ENCODE measurements at regions not wholly inside any gene's neighbourhood (a gene's known extent, or its start where the extent isn't known, plus 50 kb on each side); places are given as distances from the start of the nearest gene placed in this dataset.

DNA sequence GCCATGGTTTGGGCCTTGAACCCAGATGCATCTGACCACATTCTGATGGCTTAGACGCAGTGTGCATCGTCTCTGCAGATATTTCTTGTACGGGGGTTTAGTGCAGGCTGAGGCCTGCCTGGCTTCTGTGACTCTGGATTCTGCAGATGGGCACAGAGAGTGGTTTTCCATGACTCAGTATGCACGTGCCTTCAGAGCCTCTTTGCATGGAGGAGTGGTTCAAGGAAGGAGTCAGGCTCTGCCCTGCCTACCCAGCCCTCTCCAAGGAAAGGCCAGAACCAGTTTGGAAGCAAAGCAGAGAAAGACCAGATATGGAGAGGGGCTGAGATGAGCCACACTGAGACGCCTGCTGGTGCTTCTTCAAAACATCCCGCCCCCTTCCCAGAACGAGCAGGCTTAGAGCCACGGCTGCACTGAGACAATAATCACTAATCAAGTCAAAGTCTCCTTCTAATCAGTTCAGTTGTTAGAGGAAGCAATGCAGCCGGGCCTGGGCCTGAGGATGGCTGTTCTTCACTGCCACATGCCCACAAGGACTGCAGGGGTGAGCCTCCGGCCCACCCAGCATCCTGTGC, 308.9 kb downstream of the NXPE2 start:
- H3K27me3 ChIP-seq (ENCODE audit: low read depth), result no peaks in the 10 kb centered on the region
- H3K27ac ChIP-seq, result no peak overlapping the region
- no peak for DNase-seq
- ATAC-seq, result no peak
- no peak overlapping the region for H3K4me3 ChIP-seq
- H3K9me3 ChIP-seq, result no peaks in the 10 kb centered on the region
- H3K4me1 ChIP-seq, result no peaks in the 10 kb centered on the region
- intact Hi-C loops (cut with DNase I), result no loop called here
- H3K36me3 ChIP-seq, result no peaks in the 10 kb centered on the region
- TF ChIP-seq, protein P1, sequence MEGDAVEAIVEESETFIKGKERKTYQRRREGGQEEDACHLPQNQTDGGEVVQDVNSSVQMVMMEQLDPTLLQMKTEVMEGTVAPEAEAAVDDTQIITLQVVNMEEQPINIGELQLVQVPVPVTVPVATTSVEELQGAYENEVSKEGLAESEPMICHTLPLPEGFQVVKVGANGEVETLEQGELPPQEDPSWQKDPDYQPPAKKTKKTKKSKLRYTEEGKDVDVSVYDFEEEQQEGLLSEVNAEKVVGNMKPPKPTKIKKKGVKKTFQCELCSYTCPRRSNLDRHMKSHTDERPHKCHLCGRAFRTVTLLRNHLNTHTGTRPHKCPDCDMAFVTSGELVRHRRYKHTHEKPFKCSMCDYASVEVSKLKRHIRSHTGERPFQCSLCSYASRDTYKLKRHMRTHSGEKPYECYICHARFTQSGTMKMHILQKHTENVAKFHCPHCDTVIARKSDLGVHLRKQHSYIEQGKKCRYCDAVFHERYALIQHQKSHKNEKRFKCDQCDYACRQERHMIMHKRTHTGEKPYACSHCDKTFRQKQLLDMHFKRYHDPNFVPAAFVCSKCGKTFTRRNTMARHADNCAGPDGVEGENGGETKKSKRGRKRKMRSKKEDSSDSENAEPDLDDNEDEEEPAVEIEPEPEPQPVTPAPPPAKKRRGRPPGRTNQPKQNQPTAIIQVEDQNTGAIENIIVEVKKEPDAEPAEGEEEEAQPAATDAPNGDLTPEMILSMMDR (IDR thresholded peaks at IDR 0.05), result no peak

DNA sequence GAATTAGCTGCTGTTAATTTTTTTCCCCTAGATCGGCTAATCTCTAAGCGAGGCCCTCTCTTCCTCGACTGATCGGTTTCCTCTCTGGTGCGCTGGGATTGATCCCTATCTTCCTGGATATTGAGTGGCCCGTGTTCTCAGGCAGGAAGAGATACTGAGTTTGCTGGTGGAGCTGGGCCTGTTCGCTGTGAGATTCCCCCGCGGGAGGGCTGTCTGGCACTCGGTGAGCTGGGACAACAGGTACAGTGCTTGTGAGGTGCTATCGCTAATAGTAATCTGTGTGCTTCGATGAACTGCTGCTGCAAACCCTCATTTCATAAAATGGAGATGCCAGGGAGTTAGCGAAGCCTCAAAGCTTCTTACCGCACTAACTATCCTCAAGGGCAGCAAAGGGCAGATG, 310.3 kb downstream of the NXPE2 start:
- no peak for DNase-seq
- Histone ChIP-seq H3K27me3 (ENCODE audit: low read depth) (no peaks in the 10 kb centered on the region), H3K4me1 (no peaks in the 10 kb centered on the region), H3K9me3 (no peaks in the 10 kb centered on the region), H3K4me3 (no peak overlapping the region), H3K36me3 (no peaks in the 10 kb centered on the region), H3K27ac (no peak overlapping the region)
- intact Hi-C loops (cut with DNase I), result no loop called here
- TF ChIP-seq, protein P1 (IDR thresholded peaks at IDR 0.05), result no peak
- no peak for ATAC-seq

DNA sequence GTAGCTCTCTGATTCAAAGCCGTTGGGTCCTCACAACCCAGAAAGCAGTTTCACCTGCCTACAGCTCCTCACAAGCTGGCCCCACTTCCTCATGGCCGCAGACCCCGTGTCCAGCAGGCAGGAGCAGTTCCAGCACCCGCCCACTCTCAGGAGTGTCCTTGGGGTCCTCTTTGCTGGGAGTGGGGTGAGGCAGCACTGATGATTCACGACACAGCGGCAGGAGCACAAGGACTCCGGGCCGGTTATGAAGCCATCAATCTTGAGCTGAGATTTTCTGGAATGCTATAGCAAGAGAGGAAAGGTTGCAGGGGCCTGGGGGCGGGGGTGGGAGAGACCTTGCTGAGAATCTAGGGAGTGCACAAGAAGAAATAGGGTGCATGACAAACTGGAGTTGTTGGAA, 311.2 kb downstream of the NXPE2 start:
- TF ChIP-seq, protein P1 (IDR thresholded peaks at IDR 0.05), result no peak
- Histone ChIP-seq H3K36me3 (no peaks in the 10 kb centered on the region), H3K27ac (no peak overlapping the region), H3K27me3 (ENCODE audit: low read depth) (no peaks in the 10 kb centered on the region), H3K9me3 (no peaks in the 10 kb centered on the region), H3K4me1 (no peaks in the 10 kb centered on the region), H3K4me3 (no peak overlapping the region)
- DNase-seq, result no peak
- no peak for ATAC-seq
- intact Hi-C loops (cut with DNase I), result no loop called here

DNA sequence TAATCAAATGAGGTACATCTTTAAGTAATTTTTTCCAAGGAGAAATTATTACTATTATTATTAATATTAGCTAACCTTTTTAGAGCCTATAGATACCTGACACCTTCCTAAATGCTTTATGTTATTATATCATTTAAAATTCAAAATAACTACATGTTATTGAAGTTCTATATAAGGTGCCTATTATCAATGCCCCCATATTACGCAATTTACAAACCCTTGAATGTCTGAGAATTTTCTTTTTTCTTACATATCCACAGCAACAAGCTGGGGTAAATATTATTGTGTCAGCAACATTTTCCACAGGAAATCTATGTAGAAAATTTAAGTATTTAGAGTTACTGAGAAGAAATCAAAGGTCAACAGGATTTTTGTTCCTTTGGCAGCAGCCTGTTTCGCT, 327.3 kb downstream of the NXPE2 start:
- ATAC-seq, result no peak
- no peak for DNase-seq
- Histone ChIP-seq H3K27me3 (ENCODE audit: low read depth) (no peaks in the 10 kb centered on the region), H3K36me3 (no peaks in the 10 kb centered on the region), H3K4me3 (no peak overlapping the region), H3K9me3 (no peaks in the 10 kb centered on the region), H3K4me1 (no peaks in the 10 kb centered on the region), H3K27ac (no peak overlapping the region)
- intact Hi-C loops (cut with DNase I), result no loop called here
- TF ChIP-seq, protein P1 (IDR thresholded peaks at IDR 0.05), result no peak

DNA sequence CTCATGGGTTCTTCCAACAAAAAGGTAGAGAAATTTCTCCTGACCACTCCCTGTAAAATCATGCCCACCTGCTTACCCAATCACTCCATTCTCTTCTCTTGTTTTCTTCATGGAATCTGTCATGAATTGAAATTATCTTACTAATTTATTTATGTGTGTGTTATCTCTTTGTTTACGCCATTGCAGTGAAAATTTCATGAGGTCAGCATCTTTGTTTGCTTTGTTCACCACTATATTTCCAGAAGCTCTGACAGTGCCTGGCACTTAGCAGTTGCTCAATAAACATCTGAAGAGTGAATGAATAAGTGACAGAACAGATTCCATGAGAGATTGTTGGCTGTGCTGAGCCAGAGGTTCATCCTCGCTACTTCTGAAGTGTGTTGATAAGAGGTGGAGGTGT, 329.5 kb downstream of the NXPE2 start:
- TF ChIP-seq, protein P1 (IDR thresholded peaks at IDR 0.05), result no peak
- intact Hi-C loops (cut with DNase I), result no loop called here
- no peak for ATAC-seq

DNA sequence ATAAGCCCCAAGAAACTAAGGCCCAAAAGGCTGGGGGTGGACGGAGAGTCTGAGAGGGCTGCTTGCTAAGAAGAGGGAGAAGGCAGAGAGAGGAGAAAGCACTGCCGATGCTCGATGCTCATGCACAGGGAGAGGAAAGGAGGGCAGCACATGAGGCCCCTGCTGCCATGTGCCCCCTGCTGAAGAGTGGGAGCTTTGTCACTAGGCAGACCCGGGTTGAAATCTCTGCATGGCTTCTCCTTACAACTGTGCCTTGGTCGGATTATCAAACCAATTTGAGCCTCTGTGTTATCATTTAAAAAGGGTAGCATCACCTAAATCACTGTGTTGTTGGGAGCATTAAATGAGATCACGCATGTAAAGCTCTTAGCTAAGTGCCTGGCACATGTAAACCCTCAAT, 330.5 kb downstream of the NXPE2 start:
- no peak for ATAC-seq
- intact Hi-C loops (cut with DNase I), result no loop called here

More for the DNA sequence above, 329.5 kb downstream of the NXPE2 start:
- Histone ChIP-seq H3K9me3 (no peaks in the 10 kb centered on the region), H3K27ac (no peak overlapping the region), H3K36me3 (no peaks in the 10 kb centered on the region), H3K4me3 (no peak overlapping the region), H3K27me3 (ENCODE audit: low read depth) (no peaks in the 10 kb centered on the region), H3K4me1 (no peaks in the 10 kb centered on the region)
- DNase-seq, result no peak

More for the DNA sequence above, 330.5 kb downstream of the NXPE2 start:
- Histone ChIP-seq H3K9me3 (no peaks in the 10 kb centered on the region), H3K4me3 (no peak overlapping the region), H3K36me3 (no peaks in the 10 kb centered on the region), H3K27ac (no peak overlapping the region), H3K27me3 (ENCODE audit: low read depth) (no peaks in the 10 kb centered on the region), H3K4me1 (no peaks in the 10 kb centered on the region)
- TF ChIP-seq, protein P1 (IDR thresholded peaks at IDR 0.05), result no peak
- DNase-seq, result no peak
